HEK293 (cell line): ENCODE measurements at regions not wholly inside any gene's neighbourhood (a gene's known extent, or its start where the extent isn't known, plus 50 kb on each side); places are given as distances from the start of the nearest gene placed in this dataset.

Source experiments
- CTCF ChIA-PET: fragments of 350-600 bp; formaldehyde crosslinking; extraction: SDS; loops from one replicate; lab custom pipeline; 2021; ENCODE audit warnings: antibody characterized with exemption; lab: Yijun Ruan, JAX
- POLR2A ChIA-PET: fragments of 300-600 bp; formaldehyde crosslinking; extraction: SDS; loops from one replicate; lab custom pipeline; 2020; ENCODE audit warnings: antibody characterized with exemption, inconsistent platforms; lab: Yijun Ruan, JAX
- H3K27ac ChIP-seq: fragments of 200-500 bp; sonication (Bioruptor generic); 2 replicates; pipeline ENCODE4 v1.5.1; 2014; ENCODE audit warnings: low read depth, low read length, control low read depth, inconsistent platforms; ENCODE audit errors: extremely low read depth
- H3K36me3 ChIP-seq, 2 experiments: fragments of 200-500 bp in 1 of 2; sonication (Bioruptor generic) in 1 of 2; 1 replicate in 1 of 2; 2 replicates in 1 of 2; pipeline ENCODE4 v1.5.1; 2014 to 2017; ENCODE audit warnings: inconsistent platforms in 2 of 2, low read length in 2 of 2; ENCODE audit not compliant: control insufficient read depth in 2 of 2, insufficient read depth in 1 of 2
- H3K4me1 ChIP-seq: fragments of 200-500 bp; sonication (Bioruptor generic); 2 replicates; pipeline ENCODE4 v1.5.1; 2014; ENCODE audit warnings: mild to moderate bottlenecking, low read length, inconsistent platforms; ENCODE audit not compliant: control insufficient read depth, insufficient read depth
- H3K4me3 ChIP-seq: 2 replicates; pipeline ENCODE4 v1.5.1; 2011; ENCODE audit warnings: low read depth, mild to moderate bottlenecking, control low read depth, low read length, moderate library complexity
- H3K9me3 ChIP-seq: fragments of 200-500 bp; sonication (Bioruptor generic); 2 replicates; pipeline ENCODE4 v1.5.1; 2014; ENCODE audit warnings: low read depth, low read length, inconsistent platforms; ENCODE audit not compliant: control insufficient read depth, insufficient read depth
- GFI1B ChIP-seq: fragments of 450-650 bp; formaldehyde crosslinking; IDR thresholded peaks from 2 replicates; pipeline ENCODE4 v1.5.1; 2016; ENCODE audit warnings: missing biosample characterization, missing genetic modification characterization
- KLF16 ChIP-seq: fragments of 450-650 bp; formaldehyde crosslinking; IDR thresholded peaks from 2 replicates; pipeline ENCODE4 v1.5.1; 2017; ENCODE audit warnings: missing biosample characterization, missing genetic modification characterization
- SCRT1 ChIP-seq: fragments of 450-650 bp; formaldehyde crosslinking; IDR thresholded peaks from 2 replicates; pipeline ENCODE4 v1.5.1; 2016; ENCODE audit warnings: missing biosample characterization, missing genetic modification characterization, borderline replicate concordance
- ZBTB8A ChIP-seq: fragments of 450-650 bp; formaldehyde crosslinking; IDR thresholded peaks from 2 replicates; pipeline ENCODE4 v1.5.1; 2016; ENCODE audit warnings: missing biosample characterization, missing genetic modification characterization
- ZNF114 ChIP-seq: fragments of 450-650 bp; formaldehyde crosslinking; IDR thresholded peaks from 2 replicates; pipeline ENCODE4 v1.5.0; 2017; ENCODE audit warnings: missing biosample characterization, missing genetic modification characterization
- ZNF133 ChIP-seq: fragments of 450-650 bp; formaldehyde crosslinking; IDR thresholded peaks from 2 replicates; pipeline ENCODE4 v1.5.1; 2016; ENCODE audit warnings: missing biosample characterization, missing genetic modification characterization
- ZNF169 ChIP-seq: fragments of 450-650 bp; formaldehyde crosslinking; IDR thresholded peaks from 2 replicates; pipeline ENCODE4 v1.5.1; 2016; ENCODE audit warnings: missing biosample characterization, missing genetic modification characterization
- ZNF214 ChIP-seq: fragments of 450-650 bp; formaldehyde crosslinking; IDR thresholded peaks from 2 replicates; pipeline ENCODE4 v1.5.1; 2017; ENCODE audit warnings: missing biosample characterization, mild to moderate bottlenecking, missing genetic modification characterization, borderline replicate concordance
- ZNF221 ChIP-seq: fragments of 450-650 bp; formaldehyde crosslinking; IDR thresholded peaks from 2 replicates; pipeline ENCODE4 v1.5.1; 2017; ENCODE audit warnings: missing biosample characterization, missing genetic modification characterization, borderline replicate concordance
- ZNF48 ChIP-seq: fragments of 450-650 bp; formaldehyde crosslinking; IDR thresholded peaks from 2 replicates; pipeline ENCODE4 v1.5.1; 2016; ENCODE audit warnings: missing biosample characterization, missing genetic modification characterization
- ZNF530 ChIP-seq: fragments of 450-650 bp; formaldehyde crosslinking; IDR thresholded peaks from 2 replicates; pipeline ENCODE4 v1.5.1; 2016; ENCODE audit warnings: low read depth, missing biosample characterization, missing genetic modification characterization
- ZNF664 ChIP-seq: fragments of 450-650 bp; formaldehyde crosslinking; IDR thresholded peaks from 2 replicates; pipeline ENCODE4 v1.5.1; 2016; ENCODE audit warnings: missing biosample characterization, missing genetic modification characterization
- ZXDB ChIP-seq: fragments of 450-650 bp; formaldehyde crosslinking; IDR thresholded peaks from 2 replicates; pipeline ENCODE4 v1.5.1; 2016; ENCODE audit warnings: missing biosample characterization, missing genetic modification characterization
- TF ChIP-seq, protein P1 (sequence below): fragments of 450-650 bp; formaldehyde crosslinking; conservative IDR thresholded peaks from 2 replicates; pipeline ENCODE4 v1.5.1; 2016; ENCODE audit warnings: low read depth, missing biosample characterization, missing genetic modification characterization
- TF ChIP-seq, protein P2 (sequence below): fragments of 450-650 bp; formaldehyde crosslinking; IDR thresholded peaks from 2 replicates; pipeline ENCODE4 v1.5.1; 2016; ENCODE audit warnings: missing biosample characterization, missing genetic modification characterization
- TF ChIP-seq, protein P3 (sequence below): fragments of 450-650 bp; formaldehyde crosslinking; IDR thresholded peaks from 2 replicates; pipeline ENCODE4; 2016; ENCODE audit warnings: missing biosample characterization, missing genetic modification characterization
- TF ChIP-seq, protein P4 (sequence below): fragments of 450-650 bp; formaldehyde crosslinking; IDR thresholded peaks from 2 replicates; pipeline ENCODE4 v1.5.1; 2016; ENCODE audit warnings: missing biosample characterization, missing genetic modification characterization
- TF ChIP-seq, protein P5 (sequence below): fragments of 450-650 bp; formaldehyde crosslinking; IDR thresholded peaks from 2 replicates; pipeline ENCODE4 v1.5.1; 2016; ENCODE audit warnings: missing biosample characterization, missing genetic modification characterization

DNA sequence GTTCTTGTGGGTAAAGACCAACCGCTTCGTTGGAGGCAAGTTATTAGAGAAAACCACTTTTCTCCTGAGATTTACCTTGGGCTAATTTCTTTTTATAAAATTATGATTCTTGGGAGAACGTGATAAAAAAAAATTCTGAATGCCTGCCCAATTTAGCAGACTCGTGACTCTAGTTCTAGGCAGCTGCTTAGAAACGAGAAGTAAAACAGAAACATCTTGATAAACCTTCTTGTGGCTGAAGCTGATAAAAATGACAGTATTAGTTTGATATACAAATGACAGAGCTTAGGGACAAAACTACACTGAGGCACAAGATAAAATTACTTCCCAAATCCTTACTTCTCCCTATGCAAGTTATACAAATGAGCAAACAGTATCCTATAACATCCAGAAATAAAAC lies 458.9 kb upstream of the TEX13C start (continued):
- TF ChIP-seq, protein P1, sequence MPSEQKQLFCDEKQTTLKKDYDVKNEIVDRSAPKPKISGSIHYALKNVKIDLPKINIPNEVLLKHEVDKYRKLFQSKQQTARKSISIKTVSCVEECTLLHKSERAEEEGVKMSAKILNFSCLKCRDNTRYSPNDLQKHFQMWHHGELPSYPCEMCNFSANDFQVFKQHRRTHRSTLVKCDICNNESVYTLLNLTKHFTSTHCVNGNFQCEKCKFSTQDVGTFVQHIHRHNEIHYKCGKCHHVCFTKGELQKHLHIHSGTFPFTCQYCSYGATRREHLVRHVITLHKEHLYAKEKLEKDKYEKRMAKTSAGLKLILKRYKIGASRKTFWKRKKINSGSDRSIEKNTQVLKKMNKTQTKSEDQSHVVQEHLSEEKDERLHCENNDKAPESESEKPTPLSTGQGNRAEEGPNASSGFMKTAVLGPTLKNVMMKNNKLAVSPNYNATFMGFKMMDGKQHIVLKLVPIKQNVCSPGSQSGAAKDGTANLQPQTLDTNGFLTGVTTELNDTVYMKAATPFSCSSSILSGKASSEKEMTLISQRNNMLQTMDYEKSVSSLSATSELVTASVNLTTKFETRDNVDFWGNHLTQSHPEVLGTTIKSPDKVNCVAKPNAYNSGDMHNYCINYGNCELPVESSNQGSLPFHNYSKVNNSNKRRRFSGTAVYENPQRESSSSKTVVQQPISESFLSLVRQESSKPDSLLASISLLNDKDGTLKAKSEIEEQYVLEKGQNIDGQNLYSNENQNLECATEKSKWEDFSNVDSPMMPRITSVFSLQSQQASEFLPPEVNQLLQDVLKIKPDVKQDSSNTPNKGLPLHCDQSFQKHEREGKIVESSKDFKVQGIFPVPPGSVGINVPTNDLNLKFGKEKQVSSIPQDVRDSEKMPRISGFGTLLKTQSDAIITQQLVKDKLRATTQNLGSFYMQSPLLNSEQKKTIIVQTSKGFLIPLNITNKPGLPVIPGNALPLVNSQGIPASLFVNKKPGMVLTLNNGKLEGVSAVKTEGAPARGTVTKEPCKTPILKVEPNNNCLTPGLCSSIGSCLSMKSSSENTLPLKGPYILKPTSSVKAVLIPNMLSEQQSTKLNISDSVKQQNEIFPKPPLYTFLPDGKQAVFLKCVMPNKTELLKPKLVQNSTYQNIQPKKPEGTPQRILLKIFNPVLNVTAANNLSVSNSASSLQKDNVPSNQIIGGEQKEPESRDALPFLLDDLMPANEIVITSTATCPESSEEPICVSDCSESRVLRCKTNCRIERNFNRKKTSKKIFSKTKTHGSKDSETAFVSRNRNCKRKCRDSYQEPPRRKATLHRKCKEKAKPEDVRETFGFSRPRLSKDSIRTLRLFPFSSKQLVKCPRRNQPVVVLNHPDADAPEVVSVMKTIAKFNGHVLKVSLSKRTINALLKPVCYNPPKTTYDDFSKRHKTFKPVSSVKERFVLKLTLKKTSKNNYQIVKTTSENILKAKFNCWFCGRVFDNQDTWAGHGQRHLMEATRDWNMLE (tag by site-specific recombination), result no peak
- TF ChIP-seq, all 188 proteins: peak for 0

DNA sequence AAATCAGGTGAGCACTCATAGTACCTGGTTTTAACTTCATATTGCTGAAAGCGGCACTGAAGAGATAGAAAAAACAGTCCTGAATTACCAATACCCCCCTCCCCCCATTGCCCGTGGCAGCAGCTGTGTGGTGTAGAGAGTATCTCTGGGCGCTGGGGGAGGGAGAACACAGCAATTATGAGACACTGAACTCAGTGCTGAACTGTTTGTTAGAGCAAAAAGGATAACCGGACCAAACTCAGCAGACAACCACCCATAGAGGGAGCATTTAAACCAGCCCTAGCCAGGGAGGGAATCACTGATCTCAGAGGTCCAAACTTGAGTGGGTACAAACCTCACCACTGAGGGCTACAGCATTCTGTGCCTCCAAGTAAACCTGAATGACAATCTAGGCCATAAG lies 457.4 kb upstream of the TEX13C start:
- ChIA-PET POLR2A (no interaction called here), CTCF (interaction anchor here (0.6 kb wide), 1 partner anchor 89 kb away, joined by 3 read pairs; no protein-coding TSS in a partner anchor)
- Histone ChIP-seq H3K4me1 (no peaks in the 10 kb centered on the region), H3K27ac (no peak overlapping the region), H3K9me3 (no peaks in the 10 kb centered on the region), H3K36me3 (no peaks in the 10 kb centered on the region), H3K4me3 (no peak overlapping the region)
- TF ChIP-seq ZNF664 (tag by site-specific recombination) (no peak), SCRT1 (tag by site-specific recombination) (no peak), ZNF114 (tag by site-specific recombination) (no peak), ZNF48 (tag by site-specific recombination) (no peak), ZNF214 (no peak), ZNF221 (tag by site-specific recombination) (no peak), ZBTB8A (tag by site-specific recombination) (no peak), ZNF530 (tag by site-specific recombination) (no peak), ZNF169 (tag by site-specific recombination) (no peak), ZNF133 (tag by site-specific recombination) (no peak), GFI1B (tag by site-specific recombination) (no peak), KLF16 (tag by site-specific recombination) (no peak), ZXDB (tag by site-specific recombination) (no peak)
- TF ChIP-seq, protein P2, sequence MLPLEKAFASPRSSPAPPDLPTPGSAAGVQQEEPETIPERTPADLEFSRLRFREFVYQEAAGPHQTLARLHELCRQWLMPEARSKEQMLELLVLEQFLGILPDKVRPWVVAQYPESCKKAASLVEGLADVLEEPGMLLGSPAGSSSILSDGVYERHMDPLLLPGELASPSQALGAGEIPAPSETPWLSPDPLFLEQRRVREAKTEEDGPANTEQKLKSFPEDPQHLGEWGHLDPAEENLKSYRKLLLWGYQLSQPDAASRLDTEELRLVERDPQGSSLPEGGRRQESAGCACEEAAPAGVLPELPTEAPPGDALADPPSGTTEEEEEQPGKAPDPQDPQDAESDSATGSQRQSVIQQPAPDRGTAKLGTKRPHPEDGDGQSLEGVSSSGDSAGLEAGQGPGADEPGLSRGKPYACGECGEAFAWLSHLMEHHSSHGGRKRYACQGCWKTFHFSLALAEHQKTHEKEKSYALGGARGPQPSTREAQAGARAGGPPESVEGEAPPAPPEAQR, result no peak
- TF ChIP-seq, protein P3, sequence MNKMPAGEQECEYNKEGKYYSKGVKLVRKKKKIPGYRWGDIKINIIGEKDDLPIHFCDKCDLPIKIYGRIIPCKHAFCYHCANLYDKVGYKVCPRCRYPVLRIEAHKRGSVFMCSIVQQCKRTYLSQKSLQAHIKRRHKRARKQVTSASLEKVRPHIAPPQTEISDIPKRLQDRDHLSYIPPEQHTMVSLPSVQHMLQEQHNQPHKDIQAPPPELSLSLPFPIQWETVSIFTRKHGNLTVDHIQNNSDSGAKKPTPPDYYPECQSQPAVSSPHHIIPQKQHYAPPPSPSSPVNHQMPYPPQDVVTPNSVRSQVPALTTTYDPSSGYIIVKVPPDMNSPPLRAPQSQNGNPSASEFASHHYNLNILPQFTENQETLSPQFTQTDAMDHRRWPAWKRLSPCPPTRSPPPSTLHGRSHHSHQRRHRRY (tag by site-specific recombination), result no peak
- TF ChIP-seq, protein P4, sequence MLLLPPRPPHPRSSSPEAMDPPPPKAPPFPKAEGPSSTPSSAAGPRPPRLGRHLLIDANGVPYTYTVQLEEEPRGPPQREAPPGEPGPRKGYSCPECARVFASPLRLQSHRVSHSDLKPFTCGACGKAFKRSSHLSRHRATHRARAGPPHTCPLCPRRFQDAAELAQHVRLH, result no peak
- TF ChIP-seq, protein P5, sequence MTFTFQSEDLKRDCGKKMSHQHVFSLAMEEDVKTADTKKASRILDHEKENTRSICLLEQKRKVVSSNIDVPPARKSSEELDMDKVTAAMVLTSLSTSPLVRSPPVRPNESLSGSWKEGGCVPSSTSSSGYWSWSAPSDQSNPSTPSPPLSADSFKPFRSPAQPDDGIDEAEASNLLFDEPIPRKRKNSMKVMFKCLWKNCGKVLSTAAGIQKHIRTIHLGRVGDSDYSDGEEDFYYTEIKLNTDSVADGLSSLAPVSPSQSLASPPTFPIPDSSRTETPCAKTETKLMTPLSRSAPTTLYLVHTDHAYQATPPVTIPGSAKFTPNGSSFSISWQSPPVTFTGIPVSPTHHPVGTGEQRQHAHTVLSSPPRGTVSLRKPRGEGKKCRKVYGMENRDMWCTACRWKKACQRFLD (tag by site-specific recombination), result no peak
